Astrocyte (in vitro differentiated cells and primary cell): ENCODE measurements at regions not wholly inside any gene's neighbourhood (a gene's known extent, or its start where the extent isn't known, plus 50 kb on each side); places are given as distances from the start of the nearest gene placed in this dataset.

Experiments used
- CTCF ChIP-seq: IDR thresholded peaks from 2 replicates; pipeline ENCODE4 v1.5.1; 2011; ENCODE audit warnings: low read depth, mild to moderate bottlenecking, inconsistent platforms, low read length, moderate library complexity; ENCODE audit not compliant: insufficient read depth
- EZH2 ChIP-seq: IDR thresholded peaks from 2 replicates; pipeline ENCODE4 v1.6.1; 2012; ENCODE audit warnings: mild to moderate bottlenecking, low read length, inconsistent platforms; ENCODE audit not compliant: insufficient read depth

GRCh38 chr7:155181768-155182167 is 111.6 kb downstream of the HTR5A start:
- TF ChIP-seq CTCF (no peak), EZH2 (no peak)
